ENCODE measurements at regions not wholly inside any gene's neighbourhood (a gene's known extent, or its start where the extent isn't known, plus 50 kb on each side); places are given as distances from the start of the nearest gene placed in this dataset.

DNA sequence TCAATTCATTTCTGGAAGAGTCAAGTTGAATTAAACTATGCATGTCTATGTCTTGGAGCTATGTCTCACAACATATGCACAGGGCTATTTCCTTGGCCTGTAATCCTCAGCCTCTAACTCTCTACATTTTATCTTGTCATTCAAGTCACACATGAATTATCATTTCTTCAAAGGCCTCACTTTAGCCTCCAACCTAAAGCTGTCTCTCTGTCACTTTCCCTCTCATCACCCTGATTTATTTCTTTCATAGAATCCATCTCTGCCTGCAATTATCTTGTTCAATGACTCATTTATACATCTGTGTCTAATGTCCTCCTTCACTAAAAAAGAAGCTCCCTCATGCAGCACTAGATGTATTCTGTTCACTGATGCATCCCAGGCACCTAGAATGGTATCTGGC, 614.2 kb upstream of the REG3G start:
- ChIA-PET POLR2A (no interaction called here), CTCF (no interaction called here)
- TF ChIP-seq ZXDB (tag by site-specific recombination; IDR thresholded peaks at IDR 0.05), result no peak
- TF ChIP-seq, protein P1, sequence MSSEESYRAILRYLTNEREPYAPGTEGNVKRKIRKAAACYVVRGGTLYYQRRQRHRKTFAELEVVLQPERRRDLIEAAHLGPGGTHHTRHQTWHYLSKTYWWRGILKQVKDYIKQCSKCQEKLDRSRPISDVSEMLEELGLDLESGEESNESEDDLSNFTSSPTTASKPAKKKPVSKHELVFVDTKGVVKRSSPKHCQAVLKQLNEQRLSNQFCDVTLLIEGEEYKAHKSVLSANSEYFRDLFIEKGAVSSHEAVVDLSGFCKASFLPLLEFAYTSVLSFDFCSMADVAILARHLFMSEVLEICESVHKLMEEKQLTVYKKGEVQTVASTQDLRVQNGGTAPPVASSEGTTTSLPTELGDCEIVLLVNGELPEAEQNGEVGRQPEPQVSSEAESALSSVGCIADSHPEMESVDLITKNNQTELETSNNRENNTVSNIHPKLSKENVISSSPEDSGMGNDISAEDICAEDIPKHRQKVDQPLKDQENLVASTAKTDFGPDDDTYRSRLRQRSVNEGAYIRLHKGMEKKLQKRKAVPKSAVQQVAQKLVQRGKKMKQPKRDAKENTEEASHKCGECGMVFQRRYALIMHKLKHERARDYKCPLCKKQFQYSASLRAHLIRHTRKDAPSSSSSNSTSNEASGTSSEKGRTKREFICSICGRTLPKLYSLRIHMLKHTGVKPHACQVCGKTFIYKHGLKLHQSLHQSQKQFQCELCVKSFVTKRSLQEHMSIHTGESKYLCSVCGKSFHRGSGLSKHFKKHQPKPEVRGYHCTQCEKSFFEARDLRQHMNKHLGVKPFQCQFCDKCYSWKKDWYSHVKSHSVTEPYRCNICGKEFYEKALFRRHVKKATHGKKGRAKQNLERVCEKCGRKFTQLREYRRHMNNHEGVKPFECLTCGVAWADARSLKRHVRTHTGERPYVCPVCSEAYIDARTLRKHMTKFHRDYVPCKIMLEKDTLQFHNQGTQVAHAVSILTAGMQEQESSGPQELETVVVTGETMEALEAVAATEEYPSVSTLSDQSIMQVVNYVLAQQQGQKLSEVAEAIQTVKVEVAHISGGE (tag by site-specific recombination; conservative IDR thresholded peaks at IDR 0.05; ENCODE audit: low read depth), result no peak
- no peak for TF ChIP-seq ZNF23 (tag by site-specific recombination; IDR thresholded peaks at IDR 0.05; ENCODE audit: borderline replicate concordance)
- TF ChIP-seq, protein P2, sequence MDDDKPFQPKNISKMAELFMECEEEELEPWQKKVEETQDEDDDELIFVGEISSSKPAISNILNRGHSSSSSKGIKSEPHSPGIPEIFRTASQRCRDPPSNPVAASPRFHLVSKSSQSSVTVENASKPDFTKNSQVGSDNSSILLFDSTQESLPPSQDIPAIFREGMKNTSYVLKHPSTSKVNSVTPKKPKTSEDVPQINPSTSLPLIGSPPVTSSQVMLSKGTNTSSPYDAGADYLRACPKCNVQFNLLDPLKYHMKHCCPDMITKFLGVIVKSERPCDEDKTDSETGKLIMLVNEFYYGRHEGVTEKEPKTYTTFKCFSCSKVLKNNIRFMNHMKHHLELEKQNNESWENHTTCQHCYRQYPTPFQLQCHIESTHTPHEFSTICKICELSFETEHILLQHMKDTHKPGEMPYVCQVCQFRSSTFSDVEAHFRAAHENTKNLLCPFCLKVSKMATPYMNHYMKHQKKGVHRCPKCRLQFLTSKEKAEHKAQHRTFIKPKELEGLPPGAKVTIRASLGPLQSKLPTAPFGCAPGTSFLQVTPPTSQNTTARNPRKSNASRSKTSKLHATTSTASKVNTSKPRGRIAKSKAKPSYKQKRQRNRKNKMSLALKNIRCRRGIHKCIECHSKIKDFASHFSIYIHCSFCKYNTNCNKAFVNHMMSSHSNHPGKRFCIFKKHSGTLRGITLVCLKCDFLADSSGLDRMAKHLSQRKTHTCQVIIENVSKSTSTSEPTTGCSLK (tag by site-specific recombination; IDR thresholded peaks at IDR 0.05), result no peak
- no peak for TF ChIP-seq ZNF776 (tag by site-specific recombination; IDR thresholded peaks at IDR 0.05; ENCODE audit: borderline replicate concordance)
- TF ChIP-seq ZNF777 (tag by site-specific recombination; IDR thresholded peaks at IDR 0.05; ENCODE audit: borderline replicate concordance), result no peak
- no peak for TF ChIP-seq ZNF664 (tag by site-specific recombination; IDR thresholded peaks at IDR 0.05)
- no peak for TF ChIP-seq ZSCAN23 (tag by site-specific recombination; IDR thresholded peaks at IDR 0.05)
- no peak for TF ChIP-seq ZBTB48 (tag by site-specific recombination; IDR thresholded peaks at IDR 0.05)
- TF ChIP-seq ZNF529 (tag by site-specific recombination; IDR thresholded peaks at IDR 0.05; ENCODE audit: insufficient replicate concordance), result no peak
- TF ChIP-seq KLF8 (tag by site-specific recombination; IDR thresholded peaks at IDR 0.05), result no peak
- TF ChIP-seq ZNF433 (tag by site-specific recombination; IDR thresholded peaks at IDR 0.05; ENCODE audit: low read depth), result no peak
- TF ChIP-seq WT1 (tag by site-specific recombination; IDR thresholded peaks at IDR 0.05), result no peak
- TF ChIP-seq ZNF248 (tag by site-specific recombination; IDR thresholded peaks at IDR 0.05), result no peak
- no peak for TF ChIP-seq ZNF292 (tag by site-specific recombination; IDR thresholded peaks at IDR 0.05; ENCODE audit: borderline replicate concordance, low read depth)
- no peak for TF ChIP-seq RBAK (tag by site-specific recombination; IDR thresholded peaks at IDR 0.05)

DNA sequence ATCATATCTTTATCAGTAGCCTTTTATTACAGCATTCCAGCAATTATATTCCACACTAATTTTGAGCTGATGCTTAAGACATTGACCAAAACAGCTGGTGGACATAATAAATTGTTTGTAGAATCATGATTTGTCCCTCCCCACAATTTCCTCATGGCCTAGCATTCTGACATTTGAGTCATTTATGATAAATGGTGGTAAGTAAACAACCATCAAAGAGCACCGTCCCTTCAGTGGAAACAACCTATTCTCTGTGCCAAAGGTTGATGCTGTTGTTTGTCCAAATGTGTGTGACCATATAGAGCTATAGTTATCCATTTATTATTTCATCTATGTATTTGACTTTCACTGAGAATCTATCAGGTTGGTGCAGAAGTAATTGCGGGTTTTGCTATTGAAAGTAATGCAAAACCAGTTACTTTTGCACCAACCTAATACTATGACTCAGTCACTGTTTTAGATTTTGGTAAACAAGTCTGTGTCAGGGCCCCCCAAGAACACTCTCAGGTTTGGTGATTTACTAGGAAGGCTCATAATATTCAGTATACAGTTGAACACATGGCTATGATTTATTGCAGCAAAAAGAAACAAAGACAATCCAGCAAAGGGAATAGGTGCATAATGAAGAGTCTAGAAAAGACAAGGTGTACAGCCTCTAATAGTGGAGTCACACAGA, 608.7 kb upstream of the REG3G start:
- CTCF ChIA-PET, result interaction anchor here (0.5 kb wide), 1 partner anchor 121 kb away, joined by 3 read pairs; no protein-coding TSS in a partner anchor
- Histone ChIP-seq H3K27ac (ENCODE audit: extremely low read depth, low read depth, low read length) (no peak overlapping the region), H3K36me3 (ENCODE audit: control insufficient read depth in 2 of 2, insufficient read depth in 1 of 2, low read length in 2 of 2) (no peaks in the 10 kb centered on the region), H3K9me3 (ENCODE audit: control insufficient read depth, insufficient read depth, low read depth, low read length) (no peaks in the 10 kb centered on the region), H3K4me3 (ENCODE audit: low read depth, low read length) (no peak overlapping the region), H3K4me1 (ENCODE audit: control insufficient read depth, insufficient read depth, low read length) (no peaks in the 10 kb centered on the region)
- TF ChIP-seq ZNF169 (tag by site-specific recombination; IDR thresholded peaks at IDR 0.05) (no peak), BCL11B (tag by site-specific recombination; IDR thresholded peaks at IDR 0.05; ENCODE audit: low read depth) (no peak), ZNF843 (tag by site-specific recombination; IDR thresholded peaks at IDR 0.05) (no peak), GFI1B (tag by site-specific recombination; IDR thresholded peaks at IDR 0.05) (no peak), ZNF768 (tag by site-specific recombination; IDR thresholded peaks at IDR 0.05) (no peak)
- TF ChIP-seq, protein P3, sequence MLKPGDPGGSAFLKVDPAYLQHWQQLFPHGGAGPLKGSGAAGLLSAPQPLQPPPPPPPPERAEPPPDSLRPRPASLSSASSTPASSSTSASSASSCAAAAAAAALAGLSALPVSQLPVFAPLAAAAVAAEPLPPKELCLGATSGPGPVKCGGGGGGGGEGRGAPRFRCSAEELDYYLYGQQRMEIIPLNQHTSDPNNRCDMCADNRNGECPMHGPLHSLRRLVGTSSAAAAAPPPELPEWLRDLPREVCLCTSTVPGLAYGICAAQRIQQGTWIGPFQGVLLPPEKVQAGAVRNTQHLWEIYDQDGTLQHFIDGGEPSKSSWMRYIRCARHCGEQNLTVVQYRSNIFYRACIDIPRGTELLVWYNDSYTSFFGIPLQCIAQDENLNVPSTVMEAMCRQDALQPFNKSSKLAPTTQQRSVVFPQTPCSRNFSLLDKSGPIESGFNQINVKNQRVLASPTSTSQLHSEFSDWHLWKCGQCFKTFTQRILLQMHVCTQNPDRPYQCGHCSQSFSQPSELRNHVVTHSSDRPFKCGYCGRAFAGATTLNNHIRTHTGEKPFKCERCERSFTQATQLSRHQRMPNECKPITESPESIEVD (tag by site-specific recombination; IDR thresholded peaks at IDR 0.05), result no peak
- POLR2A ChIA-PET, result no interaction called here

More for the DNA sequence above, 614.2 kb upstream of the REG3G start:
- Histone ChIP-seq H3K4me1 (ENCODE audit: control insufficient read depth, insufficient read depth, low read length) (no peaks in the 10 kb centered on the region), H3K4me3 (ENCODE audit: low read depth, low read length) (no peak overlapping the region), H3K27ac (ENCODE audit: extremely low read depth, low read depth, low read length) (no peak overlapping the region), H3K36me3 (ENCODE audit: control insufficient read depth in 2 of 2, insufficient read depth in 1 of 2, low read length in 2 of 2) (no peaks in the 10 kb centered on the region), H3K9me3 (ENCODE audit: control insufficient read depth, insufficient read depth, low read depth, low read length) (no peaks in the 10 kb centered on the region)

All from HEK293 (cell line).